Endodermal cell (in vitro differentiated cells): ENCODE measurements at regions not wholly inside any gene's neighbourhood (a gene's known extent, or its start where the extent isn't known, plus 50 kb on each side); places are given as distances from the start of the nearest gene placed in this dataset.

ENCODE experiments used
- DNase-seq: peaks from one replicate; pipeline ENCODE4 v3.0.0-alpha.2; 2017
- H3K27ac ChIP-seq: 2 replicates; pipeline ENCODE4 v1.5.1; 2013; ENCODE audit warnings: mild to moderate bottlenecking, low read depth, low read length, moderate library complexity
- H3K27me3 ChIP-seq: 2 replicates; pipeline ENCODE4 v1.6.1; 2013; ENCODE audit warnings: mild to moderate bottlenecking, low read length, moderate library complexity; ENCODE audit not compliant: insufficient read depth, control insufficient read depth, poor library complexity, severe bottlenecking
- H3K36me3 ChIP-seq: 2 replicates; pipeline ENCODE4 v1.7.0; 2013; ENCODE audit warnings: mild to moderate bottlenecking, low read length, moderate library complexity; ENCODE audit not compliant: control insufficient read depth, insufficient read depth
- H3K4me1 ChIP-seq: one replicate; pipeline ENCODE4 v1.7.0; 2013; ENCODE audit warnings: low read length; ENCODE audit not compliant: control insufficient read depth, insufficient read depth
- H3K4me3 ChIP-seq: 2 replicates; pipeline ENCODE4 v1.5.1; 2013; ENCODE audit warnings: mild to moderate bottlenecking, low read length, moderate library complexity
- H3K9ac ChIP-seq: 2 replicates; pipeline ENCODE4 v1.6.1; 2013; ENCODE audit warnings: mild to moderate bottlenecking, low read length, moderate library complexity; ENCODE audit not compliant: poor library complexity, severe bottlenecking; ENCODE audit errors: extremely low read depth
- H3K9me3 ChIP-seq: 2 replicates; pipeline ENCODE4 v1.6.1; 2013; ENCODE audit warnings: mild to moderate bottlenecking, low read length, moderate library complexity; ENCODE audit not compliant: control insufficient read depth
- H3K27ac Mint-ChIP-seq: 2 replicates; pipeline ENCODE4 v1.8.0; 2020; ENCODE audit warnings: mixed read lengths
- H3K27me3 Mint-ChIP-seq: 2 replicates; pipeline ENCODE4 v1.8.0; 2021; ENCODE audit warnings: mild to moderate bottlenecking, mixed read lengths; ENCODE audit not compliant: insufficient read depth
- H3K36me3 Mint-ChIP-seq: 2 replicates; pipeline ENCODE4 v1.8.0; 2020; ENCODE audit warnings: low read depth, mixed read lengths
- H3K4me1 Mint-ChIP-seq: 2 replicates; pipeline ENCODE4 v1.8.0; 2020; ENCODE audit warnings: mixed read lengths
- H3K4me3 Mint-ChIP-seq: 2 replicates; pipeline ENCODE4 v1.8.0; 2020; ENCODE audit warnings: mild to moderate bottlenecking, moderate library complexity, mixed read lengths
- H3K9me3 Mint-ChIP-seq: 2 replicates; pipeline ENCODE4 v1.8.0; 2020; ENCODE audit warnings: mild to moderate bottlenecking, mixed read lengths
- CTCF ChIP-seq: fragments of 200-600 bp; sonication (generic); conservative IDR thresholded peaks from 2 replicates; pipeline ENCODE4 v1.5.0; 2021; ENCODE audit warnings: antibody characterized with exemption, mild to moderate bottlenecking
- WGBS, 2 experiments: methylation state at CpG; one replicate each; pipeline versions ENCODE4 v1.1.5 to v1.1.7; 2013; ENCODE audit warnings: missing lambda C conversion rate in 2 of 2, mixed read lengths in 1 of 2; ENCODE audit not compliant: insufficient coverage in 1 of 2, insufficient read length in 1 of 2; 5-methylcytosine and 5-hydroxymethylcytosine counted together

GRCh38 chr11:91239359-91239758, 985.3 kb upstream of the FAT3 start:
- H3K4me1 ChIP-seq, result no peaks in the 10 kb centered on the region
- peak; percentile 81 for DNase-seq
- Mint-ChIP-seq H3K4me3 (no peak overlapping the region), H3K36me3 (no peaks in the 10 kb centered on the region), H3K27ac (no peak overlapping the region), H3K9me3 (no peaks in the 10 kb centered on the region), H3K27me3 (no peaks in the 10 kb centered on the region), H3K4me1 (peaks cover 7% of the 10 kb centered on the region)
- H3K27me3 ChIP-seq, result no peaks in the 10 kb centered on the region
- H3K36me3 ChIP-seq, result no peaks in the 10 kb centered on the region
- no peak overlapping the region for H3K27ac ChIP-seq
- TF ChIP-seq CTCF, result no peak
- no peak overlapping the region for H3K9ac ChIP-seq
- no peaks in the 10 kb centered on the region for H3K9me3 ChIP-seq
- WGBS, 2 experiments, result 70 to 86% methylated on average over 1 to 2 of the region's 2 CpGs
- H3K4me3 ChIP-seq, result no peak overlapping the region

GRCh38 chr11:91231226-91231625, 993.4 kb upstream of the FAT3 start:
- 89 to 90% methylated on average over 4 of the region's 4 CpGs for WGBS, 2 experiments
- no peak overlapping the region for H3K27ac ChIP-seq
- no peaks in the 10 kb centered on the region for H3K4me1 Mint-ChIP-seq

GRCh38 chr11:91230647-91231046, 994.0 kb upstream of the FAT3 start:
- Histone ChIP-seq H3K27ac (no peak overlapping the region), H3K9me3 (no peaks in the 10 kb centered on the region), H3K27me3 (no peaks in the 10 kb centered on the region), H3K9ac (no peak overlapping the region), H3K36me3 (no peaks in the 10 kb centered on the region), H3K4me3 (no peak overlapping the region), H3K4me1 (no peaks in the 10 kb centered on the region)
- Mint-ChIP-seq H3K36me3 (no peaks in the 10 kb centered on the region), H3K27ac (no peak overlapping the region), H3K27me3 (no peaks in the 10 kb centered on the region), H3K9me3 (peaks cover 4% of the 10 kb centered on the region), H3K4me3 (no peak overlapping the region), H3K4me1 (no peaks in the 10 kb centered on the region)
- TF ChIP-seq CTCF, result no peak
- no peak for DNase-seq

More at GRCh38 chr11:91231226-91231625, 993.4 kb upstream of the FAT3 start:
- Mint-ChIP-seq H3K36me3 (no peaks in the 10 kb centered on the region), H3K9me3 (peaks cover 1% of the 10 kb centered on the region), H3K4me3 (no peak overlapping the region), H3K27ac (no peak overlapping the region), H3K27me3 (no peaks in the 10 kb centered on the region)
- no peaks in the 10 kb centered on the region for H3K36me3 ChIP-seq
- H3K4me1 ChIP-seq, result no peaks in the 10 kb centered on the region
- H3K9me3 ChIP-seq, result no peaks in the 10 kb centered on the region
- H3K27me3 ChIP-seq, result no peaks in the 10 kb centered on the region
- no peak for DNase-seq
- no peak overlapping the region for H3K9ac ChIP-seq
- no peak overlapping the region for H3K4me3 ChIP-seq
- no peak for TF ChIP-seq CTCF
